ENCODE measurements at regions not wholly inside any gene's neighbourhood (a gene's known extent, or its start where the extent isn't known, plus 50 kb on each side); places are given as distances from the start of the nearest gene placed in this dataset.

DNA sequence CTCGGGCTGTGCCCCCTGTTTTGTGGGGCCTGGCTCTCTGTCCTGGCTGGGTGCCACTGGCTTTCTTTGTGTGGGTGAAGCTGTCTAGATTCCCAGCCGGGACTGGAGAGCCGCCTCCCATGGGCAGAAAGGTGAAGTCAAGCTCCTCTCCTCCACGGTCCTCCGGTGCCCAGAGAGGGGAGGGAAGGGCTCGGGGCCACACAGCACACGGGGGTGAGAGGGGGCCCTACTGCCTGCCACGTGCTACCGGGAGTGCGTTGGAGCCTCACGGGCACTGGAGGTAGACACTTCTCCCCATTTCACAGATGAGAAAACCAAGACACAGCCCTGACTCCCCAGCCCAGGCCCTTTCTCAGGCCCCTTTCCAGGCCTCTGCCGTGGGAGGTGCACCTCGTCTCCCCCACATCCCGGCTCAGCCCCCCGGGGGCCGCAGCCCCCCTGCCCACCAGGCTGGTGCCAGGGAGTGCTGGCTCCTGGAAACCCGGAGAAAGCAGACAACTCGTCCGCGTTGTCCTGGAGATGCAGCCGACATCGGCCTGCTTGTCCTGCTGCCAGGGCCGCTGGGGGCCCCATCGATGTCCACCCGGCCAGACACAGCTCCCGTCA, 55.8 kb downstream of the UNCX start:
- TF ChIP-seq, protein P1, sequence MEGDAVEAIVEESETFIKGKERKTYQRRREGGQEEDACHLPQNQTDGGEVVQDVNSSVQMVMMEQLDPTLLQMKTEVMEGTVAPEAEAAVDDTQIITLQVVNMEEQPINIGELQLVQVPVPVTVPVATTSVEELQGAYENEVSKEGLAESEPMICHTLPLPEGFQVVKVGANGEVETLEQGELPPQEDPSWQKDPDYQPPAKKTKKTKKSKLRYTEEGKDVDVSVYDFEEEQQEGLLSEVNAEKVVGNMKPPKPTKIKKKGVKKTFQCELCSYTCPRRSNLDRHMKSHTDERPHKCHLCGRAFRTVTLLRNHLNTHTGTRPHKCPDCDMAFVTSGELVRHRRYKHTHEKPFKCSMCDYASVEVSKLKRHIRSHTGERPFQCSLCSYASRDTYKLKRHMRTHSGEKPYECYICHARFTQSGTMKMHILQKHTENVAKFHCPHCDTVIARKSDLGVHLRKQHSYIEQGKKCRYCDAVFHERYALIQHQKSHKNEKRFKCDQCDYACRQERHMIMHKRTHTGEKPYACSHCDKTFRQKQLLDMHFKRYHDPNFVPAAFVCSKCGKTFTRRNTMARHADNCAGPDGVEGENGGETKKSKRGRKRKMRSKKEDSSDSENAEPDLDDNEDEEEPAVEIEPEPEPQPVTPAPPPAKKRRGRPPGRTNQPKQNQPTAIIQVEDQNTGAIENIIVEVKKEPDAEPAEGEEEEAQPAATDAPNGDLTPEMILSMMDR (IDR thresholded peaks at IDR 0.05) = no peak
- TF ChIP-seq, protein P2, sequence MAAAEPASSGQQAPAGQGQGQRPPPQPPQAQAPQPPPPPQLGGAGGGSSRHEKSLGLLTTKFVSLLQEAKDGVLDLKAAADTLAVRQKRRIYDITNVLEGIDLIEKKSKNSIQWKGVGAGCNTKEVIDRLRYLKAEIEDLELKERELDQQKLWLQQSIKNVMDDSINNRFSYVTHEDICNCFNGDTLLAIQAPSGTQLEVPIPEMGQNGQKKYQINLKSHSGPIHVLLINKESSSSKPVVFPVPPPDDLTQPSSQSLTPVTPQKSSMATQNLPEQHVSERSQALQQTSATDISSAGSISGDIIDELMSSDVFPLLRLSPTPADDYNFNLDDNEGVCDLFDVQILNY (CRISPR knock-in tag; IDR thresholded peaks at IDR 0.05) = no peak
- TF ChIP-seq, protein P3, sequence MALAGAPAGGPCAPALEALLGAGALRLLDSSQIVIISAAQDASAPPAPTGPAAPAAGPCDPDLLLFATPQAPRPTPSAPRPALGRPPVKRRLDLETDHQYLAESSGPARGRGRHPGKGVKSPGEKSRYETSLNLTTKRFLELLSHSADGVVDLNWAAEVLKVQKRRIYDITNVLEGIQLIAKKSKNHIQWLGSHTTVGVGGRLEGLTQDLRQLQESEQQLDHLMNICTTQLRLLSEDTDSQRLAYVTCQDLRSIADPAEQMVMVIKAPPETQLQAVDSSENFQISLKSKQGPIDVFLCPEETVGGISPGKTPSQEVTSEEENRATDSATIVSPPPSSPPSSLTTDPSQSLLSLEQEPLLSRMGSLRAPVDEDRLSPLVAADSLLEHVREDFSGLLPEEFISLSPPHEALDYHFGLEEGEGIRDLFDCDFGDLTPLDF (CRISPR knock-in tag; IDR thresholded peaks at IDR 0.05) = no peak
- TF ChIP-seq, protein P4, sequence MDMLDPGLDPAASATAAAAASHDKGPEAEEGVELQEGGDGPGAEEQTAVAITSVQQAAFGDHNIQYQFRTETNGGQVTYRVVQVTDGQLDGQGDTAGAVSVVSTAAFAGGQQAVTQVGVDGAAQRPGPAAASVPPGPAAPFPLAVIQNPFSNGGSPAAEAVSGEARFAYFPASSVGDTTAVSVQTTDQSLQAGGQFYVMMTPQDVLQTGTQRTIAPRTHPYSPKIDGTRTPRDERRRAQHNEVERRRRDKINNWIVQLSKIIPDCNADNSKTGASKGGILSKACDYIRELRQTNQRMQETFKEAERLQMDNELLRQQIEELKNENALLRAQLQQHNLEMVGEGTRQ (CRISPR knock-in tag; IDR thresholded peaks at IDR 0.05) = no peak
- TF ChIP-seq, protein P5, sequence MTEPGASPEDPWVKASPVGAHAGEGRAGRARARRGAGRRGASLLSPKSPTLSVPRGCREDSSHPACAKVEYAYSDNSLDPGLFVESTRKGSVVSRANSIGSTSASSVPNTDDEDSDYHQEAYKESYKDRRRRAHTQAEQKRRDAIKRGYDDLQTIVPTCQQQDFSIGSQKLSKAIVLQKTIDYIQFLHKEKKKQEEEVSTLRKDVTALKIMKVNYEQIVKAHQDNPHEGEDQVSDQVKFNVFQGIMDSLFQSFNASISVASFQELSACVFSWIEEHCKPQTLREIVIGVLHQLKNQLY (CRISPR knock-in tag; IDR thresholded peaks at IDR 0.05) = no peak

Measured in WTC11 (cell line).